ENCODE measurements at regions not wholly inside any gene's neighbourhood (a gene's known extent, or its start where the extent isn't known, plus 50 kb on each side); places are given as distances from the start of the nearest gene placed in this dataset.

GRCh38 chr6:14593286-14593685, 475.7 kb downstream of the CD83 start:
- no peak overlapping the region for H3K4me3 ChIP-seq (ENCODE audit: insufficient read depth, low read length, poor library complexity, severe bottlenecking)
- H4K20me1 ChIP-seq (ENCODE audit: low read depth, low read length): no peaks in the 10 kb centered on the region
- no peak overlapping the region for H2AFZ ChIP-seq (ENCODE audit: low read depth, low read length, severe bottlenecking)
- H3K9me2 ChIP-seq (replicated peaks; ENCODE audit: insufficient read depth, low read length): no peaks in the 10 kb centered on the region
- H3K4me2 ChIP-seq (ENCODE audit: low read depth, low read length, poor library complexity, severe bottlenecking): no peak overlapping the region
- H3K79me2 ChIP-seq (ENCODE audit: insufficient read depth, low read length): no peaks in the 10 kb centered on the region
- H3F3A ChIP-seq (ENCODE audit: insufficient read depth): no peaks in the 10 kb centered on the region
- no peak overlapping the region for H3K27ac ChIP-seq (ENCODE audit: low read depth, low read length)
- no peak for TF ChIP-seq EZH2phosphoT487 (conservative IDR thresholded peaks at IDR 0.05; ENCODE audit: low read length)
- no peak for TF ChIP-seq CTCF (IDR thresholded peaks at IDR 0.05; ENCODE audit: insufficient read depth, low read length, poor library complexity, severe bottlenecking)
- no peaks in the 10 kb centered on the region for H3K27me3 ChIP-seq (ENCODE audit: low read length)
- H3K9ac ChIP-seq (ENCODE audit: low read length): no peak overlapping the region
- no peaks in the 10 kb centered on the region for H3K36me3 ChIP-seq (ENCODE audit: low read length)
- no peaks in the 10 kb centered on the region for H3K9me3 ChIP-seq (ENCODE audit: insufficient read depth, low read length)

DNA sequence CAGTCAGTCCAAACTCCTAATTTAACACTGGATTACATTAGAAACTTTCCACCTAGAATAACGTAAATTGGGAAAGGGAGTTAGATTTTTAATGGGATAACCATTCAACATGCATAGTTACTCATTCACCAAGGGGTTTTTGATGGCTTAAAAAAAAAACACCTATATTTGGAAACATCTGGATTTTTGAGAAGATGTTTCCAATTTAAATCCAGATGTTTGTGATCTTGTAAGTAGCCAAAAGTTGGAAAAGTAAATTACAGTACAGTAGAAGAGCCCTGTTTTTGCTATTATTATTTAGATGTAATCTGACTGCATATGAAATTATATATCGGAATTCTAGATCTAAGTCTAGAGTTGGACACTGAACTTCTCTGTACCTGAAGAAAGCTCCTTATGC, 478.2 kb downstream of the CD83 start:
- Histone ChIP-seq H3K4me3 (ENCODE audit: insufficient read depth, low read length, poor library complexity, severe bottlenecking) (no peak overlapping the region), H3K27me3 (ENCODE audit: low read length) (no peaks in the 10 kb centered on the region), H3K36me3 (ENCODE audit: low read length) (no peaks in the 10 kb centered on the region), H3F3A (ENCODE audit: insufficient read depth) (no peaks in the 10 kb centered on the region), H3K27ac (ENCODE audit: low read depth, low read length) (no peak overlapping the region), H3K9me2 (replicated peaks; ENCODE audit: insufficient read depth, low read length) (no peaks in the 10 kb centered on the region), H3K9me3 (ENCODE audit: insufficient read depth, low read length) (no peaks in the 10 kb centered on the region), H3K79me2 (ENCODE audit: insufficient read depth, low read length) (no peaks in the 10 kb centered on the region), H4K20me1 (ENCODE audit: low read depth, low read length) (no peaks in the 10 kb centered on the region), H3K9ac (ENCODE audit: low read length) (no peak overlapping the region), H3K4me2 (ENCODE audit: low read depth, low read length, poor library complexity, severe bottlenecking) (no peak overlapping the region), H2AFZ (ENCODE audit: low read depth, low read length, severe bottlenecking) (no peak overlapping the region)
- TF ChIP-seq EZH2phosphoT487 (conservative IDR thresholded peaks at IDR 0.05; ENCODE audit: low read length) (no peak), CTCF (IDR thresholded peaks at IDR 0.05; ENCODE audit: insufficient read depth, low read length, poor library complexity, severe bottlenecking) (no peak)

- Histone ChIP-seq H3K79me2 (ENCODE audit: insufficient read depth, low read length) (no peaks in the 10 kb centered on the region), H3F3A (ENCODE audit: insufficient read depth) (no peaks in the 10 kb centered on the region), H3K36me3 (ENCODE audit: low read length) (no peaks in the 10 kb centered on the region), H3K27me3 (ENCODE audit: low read length) (no peaks in the 10 kb centered on the region), H3K9me2 (replicated peaks; ENCODE audit: insufficient read depth, low read length) (no peaks in the 10 kb centered on the region), H4K20me1 (ENCODE audit: low read depth, low read length) (no peaks in the 10 kb centered on the region), H3K9ac (ENCODE audit: low read length) (no peak overlapping the region), H3K4me3 (ENCODE audit: insufficient read depth, low read length, poor library complexity, severe bottlenecking) (no peak overlapping the region), H3K27ac (ENCODE audit: low read depth, low read length) (no peak overlapping the region), H3K4me2 (ENCODE audit: low read depth, low read length, poor library complexity, severe bottlenecking) (no peak overlapping the region), H3K9me3 (ENCODE audit: insufficient read depth, low read length) (no peaks in the 10 kb centered on the region), H2AFZ (ENCODE audit: low read depth, low read length, severe bottlenecking) (no peak overlapping the region)
- TF ChIP-seq CTCF (IDR thresholded peaks at IDR 0.05; ENCODE audit: insufficient read depth, low read length, poor library complexity, severe bottlenecking) (no peak), EZH2phosphoT487 (conservative IDR thresholded peaks at IDR 0.05; ENCODE audit: low read length) (no peak)
Measured at GRCh38 chr6:14596410-14596809, 478.8 kb downstream of the CD83 start.

DNA sequence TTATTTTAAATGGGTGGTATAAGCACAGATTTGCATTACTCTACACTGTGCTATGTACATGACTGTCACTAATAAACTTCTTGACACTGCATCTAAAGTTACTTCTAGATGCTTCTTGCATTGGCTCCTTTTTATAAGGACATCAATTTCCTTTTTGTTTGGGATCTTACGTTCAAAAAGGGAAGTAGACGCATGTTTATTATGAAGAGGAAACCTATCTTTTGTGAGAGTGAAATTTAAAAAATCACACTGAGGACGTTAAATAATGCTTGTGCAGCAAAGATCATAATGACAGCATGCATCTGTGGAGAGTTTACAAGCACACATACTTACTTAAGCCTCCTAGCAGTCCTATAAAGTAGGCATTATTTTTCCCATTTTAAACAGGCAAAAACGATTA, 479.5 kb downstream of the CD83 start:
- Histone ChIP-seq H3K9ac (ENCODE audit: low read length) (no peak overlapping the region), H3K27me3 (ENCODE audit: low read length) (no peaks in the 10 kb centered on the region), H2AFZ (ENCODE audit: low read depth, low read length, severe bottlenecking) (no peak overlapping the region), H3K27ac (ENCODE audit: low read depth, low read length) (no peak overlapping the region), H3K4me2 (ENCODE audit: low read depth, low read length, poor library complexity, severe bottlenecking) (no peak overlapping the region), H3K79me2 (ENCODE audit: insufficient read depth, low read length) (no peaks in the 10 kb centered on the region), H3K9me2 (replicated peaks; ENCODE audit: insufficient read depth, low read length) (no peaks in the 10 kb centered on the region), H3K36me3 (ENCODE audit: low read length) (no peaks in the 10 kb centered on the region), H3F3A (ENCODE audit: insufficient read depth) (no peaks in the 10 kb centered on the region), H4K20me1 (ENCODE audit: low read depth, low read length) (no peaks in the 10 kb centered on the region), H3K9me3 (ENCODE audit: insufficient read depth, low read length) (no peaks in the 10 kb centered on the region), H3K4me3 (ENCODE audit: insufficient read depth, low read length, poor library complexity, severe bottlenecking) (no peak overlapping the region)
- TF ChIP-seq EZH2phosphoT487 (conservative IDR thresholded peaks at IDR 0.05; ENCODE audit: low read length) (no peak), CTCF (IDR thresholded peaks at IDR 0.05; ENCODE audit: insufficient read depth, low read length, poor library complexity, severe bottlenecking) (no peak)
